Transverse colon (tissue), 4 donors: ENCODE measurements at regions not wholly inside any gene's neighbourhood (a gene's known extent, or its start where the extent isn't known, plus 50 kb on each side); places are given as distances from the start of the nearest gene placed in this dataset.

ENCODE experiments used
- DNase-seq: peaks from one replicate; pipeline ENCODE4 v3.0.0-alpha.2; 2019
- H3K27ac ChIP-seq, 4 donors: fragments of 200-600 bp; sonication (generic); 2 replicates each; pipeline ENCODE4 v1.5.1; 2016 to 2018; ENCODE audit warnings: inconsistent platforms in 4 of 4
- H3K27me3 ChIP-seq: fragments of 200-600 bp; sonication (generic); 2 replicates; pipeline ENCODE4 v1.5.1; 2017; ENCODE audit warnings: inconsistent platforms
- H3K36me3 ChIP-seq, 4 donors: fragments of 200-600 bp; sonication (generic); 2 replicates each; pipeline ENCODE4 v1.5.1; 2017 to 2019; ENCODE audit warnings: inconsistent platforms in 4 of 4
- H3K4me1 ChIP-seq, 4 donors: fragments of 200-600 bp; sonication (generic); 2 replicates each; pipeline ENCODE4 v1.5.1; 2017 to 2020; ENCODE audit warnings: inconsistent platforms in 4 of 4
- H3K4me3 ChIP-seq, 4 donors: fragments of 200-600 bp; sonication (generic); 1 replicate in 1 of 4; 2 replicates in 3 of 4; pipeline versions ENCODE4 v1.5.1 to v1.6.1; 2017 to 2019; ENCODE audit warnings: inconsistent platforms in 4 of 4
- H3K9me3 ChIP-seq, 2 donors: fragments of 200-600 bp; sonication (generic); 2 replicates each; pipeline ENCODE4 v1.5.1; 2017 to 2019; ENCODE audit warnings: inconsistent platforms in 2 of 2
- EP300 ChIP-seq: sonication (generic); formaldehyde crosslinking; IDR thresholded peaks from one replicate; pipeline ENCODE4 v1.6.1; 2017; ENCODE audit warnings: antibody characterized with exemption, low read depth
- POLR2A ChIP-seq: fragments of 450-650 bp; IDR thresholded peaks from one replicate; pipeline ENCODE4 v1.6.1; 2016; ENCODE audit warnings: antibody characterized with exemption, mild to moderate bottlenecking, moderate library complexity
- POLR2AphosphoS5 ChIP-seq, 3 donors: sonication (generic); formaldehyde crosslinking; IDR thresholded peaks; one replicate each; pipeline ENCODE4 v1.6.1; 2016; ENCODE audit warnings: antibody characterized with exemption in 3 of 3
- WGBS, 2 donors: methylation state at CpG; one replicate each; pipeline ENCODE4 v1.1.5; 2018; ENCODE audit warnings: low coverage in 1 of 2; 5-methylcytosine and 5-hydroxymethylcytosine counted together
- in situ Hi-C, 4 donors: fragments of 200-750 bp; cut with MboI; loops; one replicate each; pipeline versions ENCODE4 v1.15.0 to v1.15.1; 2017; ENCODE audit warnings: low sequenced_read_pairs in 3 of 4, low pct_ligation_motif_present in 1 of 4, low pct_unique_long_range_greater_than_20kb in 1 of 4
- intact Hi-C: fragments of 100-400 bp; cut with DNase I; formaldehyde crosslinking; loops from one replicate; pipeline ENCODE4 v1.15.1; 2023; ENCODE audit warnings: low total_unique reads
- TF ChIP-seq, protein P1 (sequence below), 5 experiments: fragments of 200-600 bp in 3 of 5; fragments of 450-650 bp in 2 of 5; sonication (generic) in 3 of 5; IDR thresholded peaks; 1 replicate in 2 of 5; 2 replicates in 3 of 5; pipeline ENCODE4 v1.5.1; 2016 to 2017; ENCODE audit warnings: antibody characterized with exemption in 5 of 5, inconsistent platforms in 3 of 5, mild to moderate bottlenecking in 2 of 5, moderate library complexity in 1 of 5

GRCh38 chr1:230501242-230501641 is 75.1 kb upstream of the PGBD5 start:
- intact Hi-C loops = no loop called here
- peaks cover 0 to 8% (median 0%) of the 10 kb centered on the region in 4 donors for H3K4me1 ChIP-seq
- H3K27ac ChIP-seq = no peak overlapping the region
- WGBS, 2 donors = 74% methylated on average over 2 of the region's 2 CpGs; no CpG with 5 or more reads in 1 of the 2 donors
- no peak for TF ChIP-seq POLR2A
- no peak for TF ChIP-seq EP300
- TF ChIP-seq, protein P1, sequence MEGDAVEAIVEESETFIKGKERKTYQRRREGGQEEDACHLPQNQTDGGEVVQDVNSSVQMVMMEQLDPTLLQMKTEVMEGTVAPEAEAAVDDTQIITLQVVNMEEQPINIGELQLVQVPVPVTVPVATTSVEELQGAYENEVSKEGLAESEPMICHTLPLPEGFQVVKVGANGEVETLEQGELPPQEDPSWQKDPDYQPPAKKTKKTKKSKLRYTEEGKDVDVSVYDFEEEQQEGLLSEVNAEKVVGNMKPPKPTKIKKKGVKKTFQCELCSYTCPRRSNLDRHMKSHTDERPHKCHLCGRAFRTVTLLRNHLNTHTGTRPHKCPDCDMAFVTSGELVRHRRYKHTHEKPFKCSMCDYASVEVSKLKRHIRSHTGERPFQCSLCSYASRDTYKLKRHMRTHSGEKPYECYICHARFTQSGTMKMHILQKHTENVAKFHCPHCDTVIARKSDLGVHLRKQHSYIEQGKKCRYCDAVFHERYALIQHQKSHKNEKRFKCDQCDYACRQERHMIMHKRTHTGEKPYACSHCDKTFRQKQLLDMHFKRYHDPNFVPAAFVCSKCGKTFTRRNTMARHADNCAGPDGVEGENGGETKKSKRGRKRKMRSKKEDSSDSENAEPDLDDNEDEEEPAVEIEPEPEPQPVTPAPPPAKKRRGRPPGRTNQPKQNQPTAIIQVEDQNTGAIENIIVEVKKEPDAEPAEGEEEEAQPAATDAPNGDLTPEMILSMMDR (IDR thresholded peaks at IDR 0.05) = no peak
- TF ChIP-seq POLR2AphosphoS5 (IDR thresholded peaks at IDR 0.05) = no peak
- in situ Hi-C loops = no loop called here
- H3K4me3 ChIP-seq = no peak overlapping the region
- no peak for DNase-seq
- H3K36me3 ChIP-seq = no peaks in the 10 kb centered on the region
- no peaks in the 10 kb centered on the region for H3K27me3 ChIP-seq
- H3K9me3 ChIP-seq = no peaks in the 10 kb centered on the region

- intact Hi-C loops = no loop called here
- no peaks in the 10 kb centered on the region for H3K27me3 ChIP-seq
- in situ Hi-C loops = no loop called here
- 80 to 82% methylated on average over 2 to 3 of the region's 3 CpGs for WGBS, 2 donors
- no peak overlapping the region for H3K27ac ChIP-seq
- H3K4me1 ChIP-seq = peaks cover 0 to 8% (median 0%) of the 10 kb centered on the region in 4 donors
- TF ChIP-seq POLR2A = no peak
- TF ChIP-seq, protein P1 (IDR thresholded peaks at IDR 0.05) = no peak
- TF ChIP-seq POLR2AphosphoS5 (IDR thresholded peaks at IDR 0.05) = no peak
- no peak for TF ChIP-seq EP300
- no peak overlapping the region for H3K4me3 ChIP-seq
- no peak for DNase-seq
- H3K9me3 ChIP-seq = no peaks in the 10 kb centered on the region
- no peaks in the 10 kb centered on the region for H3K36me3 ChIP-seq
Measured at GRCh38 chr1:230500063-230500462, 73.9 kb upstream of the PGBD5 start.

DNA sequence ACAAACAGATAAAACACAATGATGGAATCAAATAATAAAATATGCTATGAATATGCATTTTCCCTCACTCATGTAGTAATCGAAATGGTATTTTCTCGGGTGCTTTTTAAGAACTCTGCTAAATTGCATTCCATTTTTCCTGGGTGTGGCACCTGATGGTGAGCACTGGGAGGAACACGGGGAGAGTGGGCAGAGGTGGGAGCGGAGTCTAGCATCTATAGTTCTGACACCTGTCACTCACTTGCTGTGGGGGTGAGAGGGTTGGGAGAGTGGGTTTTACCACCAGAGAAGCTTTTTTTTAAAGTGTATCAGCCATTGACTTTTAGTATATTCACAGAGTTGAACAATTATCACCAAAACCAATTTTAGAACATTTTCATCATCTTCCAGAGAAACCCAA is 73.4 kb upstream of the PGBD5 start:
- no peak overlapping the region for H3K4me3 ChIP-seq
- in situ Hi-C loops = no loop called here
- no peak overlapping the region for H3K27ac ChIP-seq
- WGBS, 2 donors = 61 to 65% methylated on average over 3 to 4 of the region's 4 CpGs
- intact Hi-C loops = no loop called here
- no peak for DNase-seq
- no peaks in the 10 kb centered on the region for H3K9me3 ChIP-seq
- no peaks in the 10 kb centered on the region for H3K27me3 ChIP-seq
- no peak for TF ChIP-seq EP300
- TF ChIP-seq POLR2AphosphoS5 (IDR thresholded peaks at IDR 0.05) = no peak
- TF ChIP-seq, protein P1 (IDR thresholded peaks at IDR 0.05) = no peak
- no peak for TF ChIP-seq POLR2A
- no peaks in the 10 kb centered on the region for H3K36me3 ChIP-seq
- H3K4me1 ChIP-seq = peaks cover 0 to 8% (median 0%) of the 10 kb centered on the region in 4 donors

DNA sequence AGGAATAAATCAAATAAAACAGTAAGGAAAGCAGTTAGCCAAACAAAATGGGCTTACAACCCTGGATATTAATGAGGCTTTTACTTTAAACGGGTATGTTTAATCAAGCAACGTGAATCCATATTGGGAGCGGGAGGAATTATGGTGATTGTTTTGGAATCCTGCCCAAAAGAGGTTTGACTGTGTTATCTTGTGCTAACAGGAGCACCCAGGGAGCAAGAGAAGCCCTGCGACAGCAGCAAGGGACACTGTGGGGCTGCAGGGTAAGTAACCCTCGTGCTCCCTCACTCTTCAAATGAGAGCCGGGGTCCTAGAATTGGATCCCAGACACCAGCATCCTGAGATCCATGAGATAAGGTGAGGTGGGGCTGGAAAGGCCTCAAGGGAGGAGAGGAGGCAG is 72.6 kb upstream of the PGBD5 start:
- WGBS, 2 donors = 54 to 85% methylated on average over 5 to 6 of the region's 6 CpGs
- no peak overlapping the region for H3K4me3 ChIP-seq
- peaks cover 0 to 8% (median 0%) of the 10 kb centered on the region in 4 donors for H3K4me1 ChIP-seq
- in situ Hi-C loops (no loop called here), intact Hi-C loops (no loop called here)
- DNase-seq = no peak
- H3K9me3 ChIP-seq = no peaks in the 10 kb centered on the region
- H3K27me3 ChIP-seq = no peaks in the 10 kb centered on the region
- H3K36me3 ChIP-seq = no peaks in the 10 kb centered on the region
- TF ChIP-seq, protein P1 (IDR thresholded peaks at IDR 0.05) = no peak
- TF ChIP-seq POLR2AphosphoS5 (IDR thresholded peaks at IDR 0.05) (no peak), POLR2A (no peak), EP300 (no peak)
- H3K27ac ChIP-seq = no peak overlapping the region
